Femur (tissue), 1 donor: ENCODE measurements at regions not wholly inside any gene's neighbourhood (a gene's known extent, or its start where the extent isn't known, plus 50 kb on each side); places are given as distances from the start of the nearest gene placed in this dataset.
A peak's percentile ranks its signal among the peaks of the same experiment; 100 is the strongest.
"Not testable (repeated sequence)": the region's sequence is repeated elsewhere in the genome, so short reads cannot be mapped to it uniquely, and the experiment has no call there.

Experiments
- DNase-seq: peaks from one replicate; pipeline ENCODE4 v3.0.0-alpha.2; 2017

- no peak for DNase-seq
Measured at GRCh38 chr15:66884661-66885237, 180.7 kb upstream of the SMAD3 start.

GRCh38 chr15:66885281-66885915 lies 180.0 kb upstream of the SMAD3 start:
- DNase-seq, result no peak

DNA sequence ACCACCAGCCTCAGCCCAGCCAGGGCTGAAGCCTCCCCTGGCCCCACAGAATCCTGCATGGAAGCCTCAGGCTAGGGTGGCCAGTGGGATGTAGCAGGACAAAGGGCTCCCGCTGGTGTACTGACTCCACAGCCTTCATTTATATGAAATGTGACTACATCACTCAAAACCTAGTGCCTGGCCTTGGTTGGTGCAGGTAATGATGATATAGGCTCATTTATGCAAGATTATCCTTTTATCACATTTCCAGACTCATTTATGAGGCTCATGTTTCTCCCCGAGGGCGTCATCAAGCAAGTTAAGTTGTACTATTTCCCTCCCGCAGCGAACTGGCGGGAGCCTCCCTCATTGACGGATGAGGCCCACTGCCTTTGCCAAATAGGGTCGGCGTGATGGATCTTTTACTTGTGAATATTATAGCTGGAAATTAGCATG lies 179.1 kb upstream of the SMAD3 start:
- DNase-seq, result no peak

DNA sequence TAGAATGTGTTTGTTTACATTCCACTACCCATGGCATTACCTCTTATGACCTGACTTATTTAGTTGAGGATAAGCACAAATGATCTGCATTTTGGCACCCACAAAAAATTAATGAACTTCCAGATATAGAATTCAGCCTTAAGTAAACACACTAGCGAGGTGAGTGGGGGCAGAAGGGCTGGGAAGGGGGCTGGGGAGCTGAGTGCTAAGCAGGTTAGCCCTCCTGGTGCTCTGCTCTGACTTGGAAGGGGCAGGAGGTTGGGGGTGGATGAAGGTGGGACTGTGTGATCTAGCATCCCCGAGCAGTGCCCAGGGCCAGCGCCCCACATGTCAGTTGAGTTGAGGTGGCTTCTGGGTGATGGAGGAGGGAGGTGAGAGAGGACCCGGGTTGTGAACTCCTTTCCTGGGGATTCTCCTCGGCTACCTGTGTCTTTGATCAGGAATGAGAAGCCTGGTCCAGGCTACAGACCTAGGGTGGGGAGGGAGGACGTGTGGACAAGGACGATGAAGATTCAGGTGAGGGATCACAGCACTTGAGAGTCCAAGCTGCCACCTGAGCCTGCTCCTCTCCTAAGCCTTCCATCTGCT lies 178.6 kb upstream of the SMAD3 start:
- DNase-seq, result no peak

DNA sequence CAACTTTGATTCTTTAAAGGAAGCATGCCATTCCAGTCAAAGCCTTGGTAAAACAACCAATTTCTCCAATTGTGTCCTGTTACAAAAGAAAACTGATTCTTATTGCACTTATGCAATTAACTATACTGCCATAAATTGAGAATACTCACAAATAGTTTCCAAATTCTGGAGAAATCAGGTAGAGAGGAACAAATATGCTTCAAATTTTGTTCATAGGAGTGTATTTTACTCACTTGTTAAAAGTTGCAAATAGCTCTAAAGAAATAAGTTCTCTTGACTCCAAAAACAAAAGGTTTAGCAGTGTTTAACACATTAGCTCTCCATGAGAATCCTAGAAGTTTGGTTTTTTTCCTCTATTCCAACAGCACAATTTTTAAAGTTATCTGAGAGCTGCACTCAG lies 176.1 kb upstream of the SMAD3 start:
- not testable (repeated sequence) for DNase-seq

GRCh38 chr15:66891776-66892175 lies 173.6 kb upstream of the SMAD3 start:
- DNase-seq, result no peak

DNA sequence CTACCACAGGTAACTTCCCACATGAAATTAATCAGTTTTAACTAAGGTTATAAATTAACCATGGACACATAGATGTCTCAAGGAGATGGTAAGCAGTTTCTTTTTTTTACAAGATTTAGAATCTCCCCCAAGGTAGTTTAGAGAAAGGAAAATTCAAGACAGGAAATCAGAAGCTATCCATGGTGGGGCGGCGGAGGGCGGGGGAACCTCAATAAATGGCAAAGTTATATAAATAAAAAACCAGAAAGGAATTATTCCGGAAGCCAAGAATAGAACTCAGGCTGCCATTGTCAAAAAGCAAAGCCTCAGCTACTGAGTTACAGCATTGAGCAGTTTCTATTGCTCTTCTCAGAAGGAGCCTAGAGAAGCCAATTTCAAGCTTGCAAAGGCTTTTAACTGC lies 172.1 kb upstream of the SMAD3 start:
- DNase-seq, result no peak

GRCh38 chr15:66894363-66894762 lies 171.0 kb upstream of the SMAD3 start:
- DNase-seq, result no peak

DNA sequence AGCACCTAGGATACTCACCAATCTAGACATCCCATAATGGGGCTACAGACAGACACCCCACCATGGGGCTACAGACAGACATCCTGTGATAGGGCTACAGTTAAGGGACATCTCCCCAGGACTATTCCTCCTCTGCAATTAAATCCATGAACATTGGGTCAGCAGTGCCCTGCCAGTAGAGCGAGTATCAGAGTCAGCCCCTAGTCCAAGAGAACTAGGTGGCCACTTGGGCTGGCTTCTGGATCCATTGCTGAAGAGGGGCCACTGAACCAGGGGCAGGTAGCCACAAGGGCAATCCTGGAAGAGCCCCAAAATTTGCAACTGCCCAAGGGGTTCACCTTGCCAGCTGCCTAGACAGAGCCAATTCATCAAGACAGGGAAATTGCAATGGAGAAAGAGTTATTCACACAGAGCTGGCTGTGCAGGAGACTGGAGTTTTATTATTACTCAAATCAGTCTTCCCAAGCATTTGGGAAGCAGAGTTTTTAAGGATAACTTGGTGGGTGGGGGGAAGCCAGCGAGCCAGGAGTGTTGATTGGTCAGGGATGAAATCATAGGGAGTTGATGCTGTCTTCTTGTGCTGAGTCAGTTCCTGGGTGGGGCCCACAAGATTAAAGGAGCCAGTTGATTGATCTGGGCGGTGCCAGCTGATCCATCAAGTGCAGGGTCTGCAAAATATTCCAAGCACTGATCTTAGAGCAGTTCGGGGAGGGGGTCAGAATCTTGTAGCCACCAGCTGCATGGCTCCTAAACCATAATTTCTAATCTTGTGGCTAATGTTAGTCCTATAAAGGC lies 170.2 kb upstream of the SMAD3 start:
- DNase-seq, result peak; percentile 13

- DNase-seq, result no peak
Measured at GRCh38 chr15:66895794-66896453, 169.5 kb upstream of the SMAD3 start.

DNA sequence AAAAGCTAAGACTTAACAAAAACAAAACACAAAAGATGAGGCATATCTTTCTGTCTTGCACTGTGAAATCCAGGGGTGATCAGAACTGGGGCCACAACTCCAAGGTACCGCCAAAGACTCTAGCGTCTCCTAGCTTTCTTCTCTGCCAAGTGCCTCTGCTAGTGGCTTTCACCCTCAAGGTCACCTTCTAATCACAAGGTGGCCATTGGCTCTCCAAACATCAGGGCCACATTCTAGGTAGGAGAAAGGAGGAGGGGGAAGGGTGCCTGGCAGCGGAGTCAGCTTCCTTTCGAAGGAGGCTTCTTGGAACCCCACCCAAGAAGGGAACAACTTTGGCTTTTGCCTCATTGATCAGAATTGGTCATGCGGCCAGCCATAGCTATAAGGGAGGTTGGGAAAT lies 168.8 kb upstream of the SMAD3 start:
- no peak for DNase-seq

DNA sequence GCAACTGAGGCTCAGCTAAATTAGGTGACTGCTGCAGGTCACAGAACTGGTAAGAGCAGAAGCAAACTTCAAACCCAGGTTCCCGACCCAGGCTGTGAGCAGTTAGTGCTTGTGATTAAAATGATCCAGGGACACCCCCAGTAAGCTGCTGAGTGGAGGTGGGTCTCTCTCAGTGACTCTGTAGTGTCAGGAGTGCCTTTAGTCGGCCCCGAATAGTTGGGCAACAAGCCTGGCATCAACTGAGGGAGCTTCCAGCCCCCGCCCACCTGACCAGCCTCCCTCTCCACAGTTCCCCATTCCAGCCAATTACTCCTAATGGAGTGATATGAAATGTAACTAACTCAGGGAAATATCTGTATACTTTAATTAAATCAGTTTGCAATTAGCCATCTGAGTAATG lies 168.0 kb upstream of the SMAD3 start:
- no peak for DNase-seq

DNA sequence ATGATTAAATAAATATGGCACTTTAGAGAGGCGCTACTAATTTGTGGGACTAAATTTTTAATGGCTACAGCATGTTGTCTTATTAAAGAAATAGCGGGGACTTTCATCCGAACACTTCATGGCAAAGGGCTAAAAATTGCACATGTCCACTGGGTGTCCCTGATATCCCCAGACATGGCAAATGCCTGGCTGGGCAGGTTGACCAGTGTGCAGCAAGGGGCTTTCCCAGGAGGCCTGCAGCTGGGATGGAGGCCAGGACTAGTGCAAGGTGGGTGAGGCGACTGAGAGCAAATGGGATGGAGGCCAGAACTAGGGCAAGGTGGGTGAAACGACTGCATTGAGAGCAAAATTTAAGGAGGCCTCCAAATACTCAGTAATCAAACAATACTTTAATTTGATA lies 167.4 kb upstream of the SMAD3 start:
- peak; percentile 17 for DNase-seq

DNA sequence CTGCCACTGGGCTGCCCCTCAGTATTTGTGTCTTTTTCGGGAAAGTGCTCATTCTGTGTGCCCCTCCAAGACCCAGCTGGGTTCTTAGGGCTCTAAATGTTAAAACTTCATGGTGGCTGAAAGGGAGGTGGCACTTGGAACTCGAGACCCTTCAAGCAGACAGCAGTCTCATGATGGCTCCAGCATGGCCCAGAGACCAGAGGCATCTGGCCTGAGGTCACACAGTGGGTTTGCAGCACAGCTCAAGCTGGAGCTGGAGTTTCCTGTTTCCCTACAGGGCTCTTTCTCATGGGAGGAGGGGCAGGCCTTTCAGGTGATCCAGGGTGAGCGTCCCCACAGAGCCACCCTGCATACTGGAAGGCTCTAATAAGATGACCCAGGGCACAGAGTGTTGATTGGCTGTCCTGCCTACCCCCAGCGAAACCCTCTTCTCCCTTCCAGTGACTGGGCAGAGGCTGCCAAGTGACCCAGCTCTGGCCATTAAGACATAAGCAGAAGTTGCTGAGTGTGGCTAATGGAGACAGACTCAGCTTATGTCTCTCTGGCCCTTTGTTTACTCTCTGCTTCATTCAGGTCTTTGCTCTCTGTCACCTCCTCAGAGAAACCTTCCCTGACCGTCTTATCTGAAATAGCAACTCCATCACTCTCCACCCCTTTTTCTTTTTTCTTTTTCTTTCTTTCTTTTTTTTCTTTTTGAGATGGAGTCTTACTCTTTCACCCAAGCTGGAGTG lies 166.6 kb upstream of the SMAD3 start:
- DNase-seq, result peak; percentile 14

DNA sequence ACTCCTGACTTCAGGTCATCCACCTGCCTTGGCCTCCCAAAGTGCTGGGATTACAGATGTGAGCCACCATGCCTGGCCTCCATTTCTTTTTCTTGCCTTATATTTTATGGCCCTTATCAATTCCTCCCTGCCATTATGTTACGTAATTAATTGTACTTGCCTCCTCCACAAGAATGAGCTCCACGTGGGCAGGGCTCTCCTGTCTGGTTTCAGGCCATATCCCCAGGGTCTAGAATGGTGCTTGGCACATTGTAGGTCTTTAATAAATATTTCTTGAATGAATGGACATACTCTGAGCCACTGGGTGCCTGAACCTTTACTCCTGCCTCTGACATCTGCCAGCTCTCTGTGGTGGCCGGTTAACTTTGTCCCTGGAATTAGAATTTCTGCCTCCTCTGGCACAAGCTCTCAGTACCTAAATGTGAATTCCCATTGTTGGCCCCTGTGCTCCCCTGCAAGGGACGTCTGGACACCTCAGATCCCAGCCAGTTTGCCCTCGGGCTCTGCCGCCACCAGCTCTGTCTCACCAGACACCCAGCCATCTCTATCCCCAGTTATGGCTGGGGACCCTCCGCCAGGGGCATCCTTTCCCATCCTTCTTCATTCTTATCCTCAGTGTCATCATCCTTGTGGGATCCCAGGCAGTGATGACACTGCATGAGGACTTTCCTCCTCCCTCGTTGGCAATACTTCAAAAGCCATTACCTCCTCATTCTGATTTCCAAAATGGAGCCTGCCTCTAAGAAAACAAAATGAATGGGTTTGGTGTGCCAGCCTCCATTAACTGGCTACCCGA lies 165.6 kb upstream of the SMAD3 start:
- peak; percentile 9 for DNase-seq

- peak; percentile 16 for DNase-seq
Measured at GRCh38 chr15:66900586-66901310, 164.7 kb upstream of the SMAD3 start.

GRCh38 chr15:66901336-66902100 lies 163.9 kb upstream of the SMAD3 start:
- peak; percentile 21 for DNase-seq

DNA sequence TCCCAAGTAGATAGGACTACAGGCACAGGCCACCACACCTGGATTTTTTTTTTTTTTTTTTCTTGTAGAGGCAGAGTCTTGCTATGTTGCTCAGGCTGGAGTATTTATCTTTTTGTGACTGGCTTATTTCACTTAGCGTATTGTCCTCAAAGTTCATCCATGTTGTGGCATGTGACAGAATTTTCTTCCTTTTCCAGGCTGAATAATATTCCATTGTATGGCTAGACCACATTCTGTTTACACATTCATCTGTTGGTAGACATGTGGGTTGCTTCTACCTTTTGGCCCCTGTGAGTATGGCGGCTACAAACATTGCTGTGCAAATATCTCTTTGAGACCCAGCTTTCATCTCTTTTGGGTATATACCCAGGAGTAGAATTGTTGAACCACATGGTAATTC lies 160.2 kb upstream of the SMAD3 start:
- DNase-seq, result no peak

DNA sequence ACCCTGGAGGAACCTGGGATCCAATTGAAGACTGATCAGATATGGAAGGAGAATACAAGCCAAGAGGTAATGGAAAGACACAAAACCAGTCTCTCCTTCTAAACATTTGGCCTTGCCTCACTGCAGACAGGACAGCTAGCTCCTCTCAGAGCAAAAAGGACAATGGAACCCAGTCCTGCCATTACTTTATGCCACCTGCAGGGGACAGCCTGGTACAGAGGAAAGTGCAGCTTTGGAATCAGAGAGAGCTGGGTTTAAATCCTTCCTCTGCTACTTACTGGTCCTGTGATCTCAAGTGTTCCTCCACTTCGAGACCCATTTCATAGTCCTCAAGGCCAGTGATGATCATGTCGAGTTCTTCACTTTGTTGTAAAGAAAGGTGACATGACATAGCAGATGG lies 159.4 kb upstream of the SMAD3 start:
- peak; percentile 10 for DNase-seq
